Hematopoietic multipotent progenitor cell treated with erythropoietin and hydrocortisone succinate and interleukin-3 and kit ligand, for 15 days (in vitro differentiated cells): ENCODE measurements at regions not wholly inside any gene's neighbourhood (a gene's known extent, or its start where the extent isn't known, plus 50 kb on each side); places are given as distances from the start of the nearest gene placed in this dataset.
"Not testable (repeated sequence)": the region's sequence is repeated elsewhere in the genome, so short reads cannot be mapped to it uniquely, and the experiment has no call there.

Source experiments
- DNase-seq: peaks from one replicate; pipeline ENCODE4 v3.0.0-alpha.2; 2015; ENCODE audit warnings: low spot score

- no peak for DNase-seq
Observed at GRCh38 chr5:66234241-66234640, 90.1 kb downstream of the SREK1 start.

- DNase-seq = no peak
Observed at GRCh38 chr5:66238435-66238834, 94.3 kb downstream of the SREK1 start.

GRCh38 chr5:66239034-66239433, 94.9 kb downstream of the SREK1 start:
- no peak for DNase-seq

- DNase-seq = no peak
Observed at GRCh38 chr5:66241136-66241825, 97.2 kb downstream of the SREK1 start.

GRCh38 chr5:66242050-66242715, 98.1 kb downstream of the SREK1 start:
- DNase-seq = no peak

- no peak for DNase-seq
Observed at GRCh38 chr5:66246608-66247007, 102.5 kb downstream of the SREK1 start.

- no peak for DNase-seq
Observed at GRCh38 chr5:66247176-66247960, 103.3 kb downstream of the SREK1 start.

GRCh38 chr5:66248874-66249273, 104.8 kb downstream of the SREK1 start:
- no peak for DNase-seq

- no peak for DNase-seq
Observed at GRCh38 chr5:66249920-66250319, 105.8 kb downstream of the SREK1 start.

GRCh38 chr5:66252849-66253248, 108.7 kb downstream of the SREK1 start:
- DNase-seq = no peak

GRCh38 chr5:66255714-66256113, 111.6 kb downstream of the SREK1 start:
- no peak for DNase-seq

- DNase-seq = no peak
Observed at GRCh38 chr5:66273121-66273520, 129.0 kb downstream of the SREK1 start.

- no peak for DNase-seq
Observed at GRCh38 chr5:66276986-66277385, 132.9 kb downstream of the SREK1 start.

- no peak for DNase-seq
Observed at GRCh38 chr5:66277981-66278380, 133.9 kb downstream of the SREK1 start.

- no peak for DNase-seq
Observed at GRCh38 chr5:66281294-66281693, 137.2 kb downstream of the SREK1 start.

- no peak for DNase-seq
Observed at GRCh38 chr5:66284588-66285342, 140.7 kb downstream of the SREK1 start.

GRCh38 chr5:66285343-66285922, 141.3 kb downstream of the SREK1 start:
- no peak for DNase-seq

GRCh38 chr5:66291771-66292170, 147.7 kb downstream of the SREK1 start:
- no peak for DNase-seq

GRCh38 chr5:66293851-66294250, 149.8 kb downstream of the SREK1 start:
- not testable (repeated sequence) for DNase-seq

GRCh38 chr5:66299463-66299862, 155.4 kb downstream of the SREK1 start:
- no peak for DNase-seq

- no peak for DNase-seq
Observed at GRCh38 chr5:66302344-66302743, 158.2 kb downstream of the SREK1 start.
